ENCODE measurements at regions not wholly inside any gene's neighbourhood (a gene's known extent, or its start where the extent isn't known, plus 50 kb on each side); places are given as distances from the start of the nearest gene placed in this dataset.

GRCh38 chr4:29948858-29949257 lies 771.3 kb upstream of the PCDH7 start:
- no peaks in the 10 kb centered on the region for H3K9me3 ChIP-seq (ENCODE audit: low read depth)
- no peaks in the 10 kb centered on the region for H3K79me2 ChIP-seq
- H3K27me3 ChIP-seq, result no peaks in the 10 kb centered on the region
- H2AFZ ChIP-seq, result no peak overlapping the region
- DNase-seq (ENCODE audit: low spot score), result no peak
- no peaks in the 10 kb centered on the region for H3K36me3 ChIP-seq (replicated peaks; ENCODE audit: insufficient read depth, low read depth)
- no peak overlapping the region for H3K4me2 ChIP-seq
- H3K4me3 ChIP-seq, result no peak overlapping the region
- no peak overlapping the region for H3K27ac ChIP-seq
- H3K9me2 ChIP-seq (replicated peaks; ENCODE audit: insufficient read depth), result no peaks in the 10 kb centered on the region
- H4K20me1 ChIP-seq (ENCODE audit: insufficient read depth, poor library complexity, severe bottlenecking), result no peaks in the 10 kb centered on the region
- no peaks in the 10 kb centered on the region for H3K4me1 ChIP-seq (ENCODE audit: insufficient read depth)
- TF ChIP-seq CTCF (IDR thresholded peaks at IDR 0.05; ENCODE audit: poor library complexity) (no peak), EZH2 (IDR thresholded peaks at IDR 0.05; ENCODE audit: borderline replicate concordance) (no peak), EZH2phosphoT487 (IDR thresholded peaks at IDR 0.05; ENCODE audit: low read depth, severe bottlenecking, unreplicated experiment) (no peak)

GRCh38 chr4:29966386-29966785 lies 753.8 kb upstream of the PCDH7 start:
- Histone ChIP-seq H3K79me2 (no peaks in the 10 kb centered on the region), H3K4me3 (no peak overlapping the region)
- no peak for DNase-seq (ENCODE audit: low spot score)

GRCh38 chr4:29970626-29971025 lies 749.5 kb upstream of the PCDH7 start:
- WGBS (ENCODE audit: low lambda C conversion rate, missing lambda C conversion rate), result 53% methylated on average over 2 of the region's 2 CpGs
- H4K20me1 ChIP-seq (ENCODE audit: insufficient read depth, poor library complexity, severe bottlenecking), result no peaks in the 10 kb centered on the region
- no peaks in the 10 kb centered on the region for H3K27me3 ChIP-seq
- no peaks in the 10 kb centered on the region for H3K9me2 ChIP-seq (replicated peaks; ENCODE audit: insufficient read depth)
- H3K4me3 ChIP-seq, result no peak overlapping the region
- no peaks in the 10 kb centered on the region for H3K79me2 ChIP-seq
- no peaks in the 10 kb centered on the region for H3K36me3 ChIP-seq (replicated peaks; ENCODE audit: insufficient read depth, low read depth)
- H2AFZ ChIP-seq, result no peak overlapping the region
- H3K4me1 ChIP-seq (ENCODE audit: insufficient read depth), result no peaks in the 10 kb centered on the region
- DNase-seq (ENCODE audit: low spot score), result peak; percentile 13
- TF ChIP-seq EZH2 (IDR thresholded peaks at IDR 0.05; ENCODE audit: borderline replicate concordance) (no peak), CTCF (IDR thresholded peaks at IDR 0.05; ENCODE audit: poor library complexity) (peak; percentile 35)
- H3K9me3 ChIP-seq (ENCODE audit: low read depth), result no peaks in the 10 kb centered on the region
- no peak overlapping the region for H3K4me2 ChIP-seq
- H3K27ac ChIP-seq, result no peak overlapping the region

More at GRCh38 chr4:29966386-29966785, 753.8 kb upstream of the PCDH7 start:
- Histone ChIP-seq H3K27ac (no peak overlapping the region), H3K9me2 (replicated peaks; ENCODE audit: insufficient read depth) (no peaks in the 10 kb centered on the region), H3K36me3 (replicated peaks; ENCODE audit: insufficient read depth, low read depth) (no peaks in the 10 kb centered on the region), H3K4me2 (no peak overlapping the region), H2AFZ (no peak overlapping the region), H3K27me3 (no peaks in the 10 kb centered on the region), H4K20me1 (ENCODE audit: insufficient read depth, poor library complexity, severe bottlenecking) (no peaks in the 10 kb centered on the region), H3K9me3 (ENCODE audit: low read depth) (no peaks in the 10 kb centered on the region), H3K4me1 (ENCODE audit: insufficient read depth) (no peaks in the 10 kb centered on the region)
- TF ChIP-seq EZH2phosphoT487 (IDR thresholded peaks at IDR 0.05; ENCODE audit: low read depth, severe bottlenecking, unreplicated experiment), result no peak
- TF ChIP-seq EZH2 (IDR thresholded peaks at IDR 0.05; ENCODE audit: borderline replicate concordance), result no peak
- no peak for TF ChIP-seq CTCF (IDR thresholded peaks at IDR 0.05; ENCODE audit: poor library complexity)
- 62% methylated on average over 2 of the region's 2 CpGs for WGBS (ENCODE audit: low lambda C conversion rate, missing lambda C conversion rate)

GRCh38 chr4:29972121-29972520 lies 748.0 kb upstream of the PCDH7 start:
- H2AFZ ChIP-seq, result no peak overlapping the region
- H3K4me1 ChIP-seq (ENCODE audit: insufficient read depth), result no peaks in the 10 kb centered on the region
- H3K27me3 ChIP-seq, result no peaks in the 10 kb centered on the region
- H3K36me3 ChIP-seq (replicated peaks; ENCODE audit: insufficient read depth, low read depth), result no peaks in the 10 kb centered on the region
- H3K4me2 ChIP-seq, result no peak overlapping the region
- no peaks in the 10 kb centered on the region for H4K20me1 ChIP-seq (ENCODE audit: insufficient read depth, poor library complexity, severe bottlenecking)
- no peaks in the 10 kb centered on the region for H3K9me3 ChIP-seq (ENCODE audit: low read depth)
- WGBS (ENCODE audit: low lambda C conversion rate, missing lambda C conversion rate), result 87% methylated on average over 3 of the region's 3 CpGs
- H3K4me3 ChIP-seq, result no peak overlapping the region
- DNase-seq (ENCODE audit: low spot score), result no peak
- TF ChIP-seq EZH2 (IDR thresholded peaks at IDR 0.05; ENCODE audit: borderline replicate concordance), result no peak
- no peak for TF ChIP-seq EZH2phosphoT487 (IDR thresholded peaks at IDR 0.05; ENCODE audit: low read depth, severe bottlenecking, unreplicated experiment)
- TF ChIP-seq CTCF (IDR thresholded peaks at IDR 0.05; ENCODE audit: poor library complexity), result no peak
- no peaks in the 10 kb centered on the region for H3K79me2 ChIP-seq
- H3K27ac ChIP-seq, result no peak overlapping the region
- no peaks in the 10 kb centered on the region for H3K9me2 ChIP-seq (replicated peaks; ENCODE audit: insufficient read depth)

Measured in hepatocyte (in vitro differentiated cells).